ENCODE measurements at regions not wholly inside any gene's neighbourhood (a gene's known extent, or its start where the extent isn't known, plus 50 kb on each side); places are given as distances from the start of the nearest gene placed in this dataset.

DNA sequence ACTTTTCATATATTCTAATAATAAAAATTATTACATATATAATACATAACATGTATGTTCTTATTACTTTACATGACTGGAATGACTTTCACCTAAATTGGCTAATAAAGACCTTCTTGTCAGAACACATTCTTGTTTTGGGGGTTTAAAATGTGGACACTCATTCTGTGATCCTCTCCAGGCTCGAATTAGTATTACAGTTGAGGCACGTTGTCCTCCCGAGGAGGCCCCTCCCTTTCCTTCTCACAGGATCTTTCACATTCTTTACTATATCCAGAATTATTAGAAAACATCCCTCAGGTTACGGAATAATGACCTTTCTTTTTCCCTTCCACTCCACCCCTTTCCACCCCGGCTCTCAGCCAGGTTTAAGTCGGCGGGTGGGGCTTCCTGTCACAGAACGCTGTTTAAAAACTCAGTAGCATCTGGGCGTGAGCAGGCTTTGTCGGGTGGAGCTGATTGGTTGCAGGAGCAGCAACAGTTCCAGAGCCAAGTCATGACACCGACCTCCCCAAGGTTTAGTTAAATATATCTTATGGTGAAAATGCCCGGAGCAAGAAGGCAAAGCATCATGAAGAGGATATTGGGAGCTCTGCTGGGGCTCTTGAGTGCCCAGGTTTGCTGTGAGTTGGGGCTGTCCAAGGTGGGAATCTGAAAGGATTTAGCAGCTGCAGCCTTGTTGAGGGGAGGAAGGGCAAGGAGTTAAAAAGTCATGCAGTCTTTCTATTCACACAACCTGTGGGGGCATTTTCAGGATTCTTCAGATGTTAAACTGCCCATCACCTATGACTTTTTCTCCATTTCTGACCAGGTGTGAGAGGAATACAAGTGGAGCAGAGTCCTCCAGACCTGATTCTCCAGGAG is 396.7 kb upstream of the OR4E1 start:
- TF ChIP-seq, protein P1, sequence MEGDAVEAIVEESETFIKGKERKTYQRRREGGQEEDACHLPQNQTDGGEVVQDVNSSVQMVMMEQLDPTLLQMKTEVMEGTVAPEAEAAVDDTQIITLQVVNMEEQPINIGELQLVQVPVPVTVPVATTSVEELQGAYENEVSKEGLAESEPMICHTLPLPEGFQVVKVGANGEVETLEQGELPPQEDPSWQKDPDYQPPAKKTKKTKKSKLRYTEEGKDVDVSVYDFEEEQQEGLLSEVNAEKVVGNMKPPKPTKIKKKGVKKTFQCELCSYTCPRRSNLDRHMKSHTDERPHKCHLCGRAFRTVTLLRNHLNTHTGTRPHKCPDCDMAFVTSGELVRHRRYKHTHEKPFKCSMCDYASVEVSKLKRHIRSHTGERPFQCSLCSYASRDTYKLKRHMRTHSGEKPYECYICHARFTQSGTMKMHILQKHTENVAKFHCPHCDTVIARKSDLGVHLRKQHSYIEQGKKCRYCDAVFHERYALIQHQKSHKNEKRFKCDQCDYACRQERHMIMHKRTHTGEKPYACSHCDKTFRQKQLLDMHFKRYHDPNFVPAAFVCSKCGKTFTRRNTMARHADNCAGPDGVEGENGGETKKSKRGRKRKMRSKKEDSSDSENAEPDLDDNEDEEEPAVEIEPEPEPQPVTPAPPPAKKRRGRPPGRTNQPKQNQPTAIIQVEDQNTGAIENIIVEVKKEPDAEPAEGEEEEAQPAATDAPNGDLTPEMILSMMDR (CRISPR knock-in tag; IDR thresholded peaks at IDR 0.05) = no peak
- TF ChIP-seq KLF6 (CRISPR knock-in tag; IDR thresholded peaks at IDR 0.05) (no peak), IKZF1 (IDR thresholded peaks at IDR 0.05) (no peak)

All from HepG2 (cell line).